HG03159 (cell line): ENCODE measurements at regions not wholly inside any gene's neighbourhood (a gene's known extent, or its start where the extent isn't known, plus 50 kb on each side); places are given as distances from the start of the nearest gene placed in this dataset.
"Not testable (repeated sequence)": the region's sequence is repeated elsewhere in the genome, so short reads cannot be mapped to it uniquely, and the experiment has no call there.

Experiments used
- ATAC-seq: cut with Tn5 transposase; IDR thresholded peaks from one replicate; pipeline ENCODE4 v1.9.1; 2021; ENCODE audit warnings: mild to moderate bottlenecking, moderate library complexity; ENCODE audit not compliant: unreplicated experiment

GRCh38 chr4:163681208-163681821 lies 186.8 kb downstream of the TMA16 start:
- ATAC-seq, result peak; percentile 78

GRCh38 chr4:163688856-163689255 lies 194.4 kb downstream of the TMA16 start:
- ATAC-seq, result no peak

- ATAC-seq, result no peak
Observed at GRCh38 chr4:163693211-163693610, 198.7 kb downstream of the TMA16 start.

GRCh38 chr4:163693776-163694175 lies 199.3 kb downstream of the TMA16 start:
- no peak for ATAC-seq

GRCh38 chr4:163694385-163694784 lies 199.9 kb downstream of the TMA16 start:
- no peak for ATAC-seq

GRCh38 chr4:163697121-163697520 lies 202.6 kb downstream of the TMA16 start:
- ATAC-seq, result no peak

- not testable (repeated sequence) for ATAC-seq
Observed at GRCh38 chr4:163700383-163700782, 205.9 kb downstream of the TMA16 start.

- peak; percentile 92 for ATAC-seq
Observed at GRCh38 chr4:163701916-163702315, 207.4 kb downstream of the TMA16 start.

GRCh38 chr4:163702736-163703135 lies 208.2 kb downstream of the TMA16 start:
- ATAC-seq, result no peak

GRCh38 chr4:163703251-163703650 lies 208.8 kb downstream of the TMA16 start:
- ATAC-seq, result no peak

GRCh38 chr4:163707873-163708272 lies 213.4 kb downstream of the TMA16 start:
- no peak for ATAC-seq

- ATAC-seq, result no peak
Observed at GRCh38 chr4:163709601-163710000, 215.1 kb downstream of the TMA16 start.

GRCh38 chr4:163710158-163710557 lies 215.7 kb downstream of the TMA16 start:
- no peak for ATAC-seq

GRCh38 chr4:163724495-163724894 lies 230.0 kb downstream of the TMA16 start:
- ATAC-seq, result not testable (repeated sequence)

- ATAC-seq, result no peak
Observed at GRCh38 chr4:163726641-163727040, 232.2 kb downstream of the TMA16 start.

GRCh38 chr4:163731071-163731470 lies 236.6 kb downstream of the TMA16 start:
- no peak for ATAC-seq

- no peak for ATAC-seq
Observed at GRCh38 chr4:163732473-163732872, 238.0 kb downstream of the TMA16 start.

- no peak for ATAC-seq
Observed at GRCh38 chr4:163736876-163737275, 242.4 kb downstream of the TMA16 start.

- ATAC-seq, result not testable (repeated sequence)
Observed at GRCh38 chr4:163737846-163738245, 243.4 kb downstream of the TMA16 start.

GRCh38 chr4:163738521-163738920 lies 244.0 kb downstream of the TMA16 start:
- no peak for ATAC-seq

GRCh38 chr4:163744861-163745260 lies 250.4 kb downstream of the TMA16 start:
- ATAC-seq, result peak; percentile 95

- ATAC-seq, result no peak
Observed at GRCh38 chr4:163747293-163747692, 252.8 kb downstream of the TMA16 start.

- ATAC-seq, result no peak
Observed at GRCh38 chr4:163747886-163748285, 253.4 kb downstream of the TMA16 start.
